ENCODE measurements at regions not wholly inside any gene's neighbourhood (a gene's known extent, or its start where the extent isn't known, plus 50 kb on each side); places are given as distances from the start of the nearest gene placed in this dataset.

GRCh38 chrX:53817548-53817947, 131.0 kb upstream of the HUWE1 start:
- Histone ChIP-seq H3K4me2 (ENCODE audit: low read length) (no peak overlapping the region), H4K20me1 (ENCODE audit: insufficient read depth, low read length) (no peaks in the 10 kb centered on the region), H3K79me2 (ENCODE audit: insufficient read depth, low read length) (no peaks in the 10 kb centered on the region), H3K4me1 (ENCODE audit: insufficient read depth, low read length) (no peaks in the 10 kb centered on the region), H2AFZ (ENCODE audit: low read depth, low read length) (no peak overlapping the region), H3K36me3 (ENCODE audit: insufficient read depth, low read length) (no peaks in the 10 kb centered on the region), H3K27me3 (ENCODE audit: insufficient read depth, low read length) (no peaks in the 10 kb centered on the region), H3K9ac (ENCODE audit: low read length) (no peak overlapping the region), H3K27ac (ENCODE audit: low read depth, low read length) (no peak overlapping the region), H3K9me3 (ENCODE audit: insufficient read depth, low read depth, low read length) (no peaks in the 10 kb centered on the region), H3K4me3 (ENCODE audit: insufficient read depth, low read depth, low read length) (no peak overlapping the region)
- H3K36me3 Mint-ChIP-seq (ENCODE audit: low read depth, unreplicated experiment), result no peaks in the 10 kb centered on the region
- no peak for DNase-seq (ENCODE audit: low read depth)
- TF ChIP-seq CTCF (IDR thresholded peaks at IDR 0.05; ENCODE audit: insufficient read depth, low read depth, low read length) (no peak), EZH2 (IDR thresholded peaks at IDR 0.05; ENCODE audit: insufficient read depth, low read length) (no peak)
- no peak for FAIRE-seq
- no peak overlapping the region for H3K4me3 Mint-ChIP-seq (ENCODE audit: unreplicated experiment)
- H3K27ac Mint-ChIP-seq (ENCODE audit: unreplicated experiment), result no peak overlapping the region
- H3K27me3 Mint-ChIP-seq (ENCODE audit: low read depth, unreplicated experiment), result no peaks in the 10 kb centered on the region
- peaks cover 6% of the 10 kb centered on the region for H3K4me1 Mint-ChIP-seq (ENCODE audit: low read depth, unreplicated experiment)
- no peaks in the 10 kb centered on the region for H3K9me3 Mint-ChIP-seq (ENCODE audit: unreplicated experiment)

- no peaks in the 10 kb centered on the region for H3K27me3 ChIP-seq (ENCODE audit: insufficient read depth, low read length)
- H3K4me3 ChIP-seq (ENCODE audit: insufficient read depth, low read depth, low read length), result no peak overlapping the region
- DNase-seq (ENCODE audit: low read depth), result no peak
- FAIRE-seq, result no peak
- H3K4me2 ChIP-seq (ENCODE audit: low read length), result no peak overlapping the region
- no peaks in the 10 kb centered on the region for H3K79me2 ChIP-seq (ENCODE audit: insufficient read depth, low read length)
- no peaks in the 10 kb centered on the region for H3K4me1 ChIP-seq (ENCODE audit: insufficient read depth, low read length)
- Mint-ChIP-seq H3K27me3 (ENCODE audit: low read depth, unreplicated experiment) (no peaks in the 10 kb centered on the region), H3K9me3 (ENCODE audit: unreplicated experiment) (no peaks in the 10 kb centered on the region), H3K4me1 (ENCODE audit: low read depth, unreplicated experiment) (peaks cover 6% of the 10 kb centered on the region), H3K36me3 (ENCODE audit: low read depth, unreplicated experiment) (no peaks in the 10 kb centered on the region), H3K4me3 (ENCODE audit: unreplicated experiment) (no peak overlapping the region), H3K27ac (ENCODE audit: unreplicated experiment) (no peak overlapping the region)
- no peak overlapping the region for H3K9ac ChIP-seq (ENCODE audit: low read length)
- no peaks in the 10 kb centered on the region for H3K36me3 ChIP-seq (ENCODE audit: insufficient read depth, low read length)
- no peak overlapping the region for H3K27ac ChIP-seq (ENCODE audit: low read depth, low read length)
- no peaks in the 10 kb centered on the region for H4K20me1 ChIP-seq (ENCODE audit: insufficient read depth, low read length)
- H2AFZ ChIP-seq (ENCODE audit: low read depth, low read length), result no peak overlapping the region
- H3K9me3 ChIP-seq (ENCODE audit: insufficient read depth, low read depth, low read length), result no peaks in the 10 kb centered on the region
- TF ChIP-seq EZH2 (IDR thresholded peaks at IDR 0.05; ENCODE audit: insufficient read depth, low read length) (no peak), CTCF (IDR thresholded peaks at IDR 0.05; ENCODE audit: insufficient read depth, low read depth, low read length) (no peak)
Measured at GRCh38 chrX:53813670-53814440, 127.3 kb upstream of the HUWE1 start.

GRCh38 chrX:53798281-53798680, 111.8 kb upstream of the HUWE1 start:
- Histone ChIP-seq H3K9ac (ENCODE audit: low read length) (no peak overlapping the region), H4K20me1 (ENCODE audit: insufficient read depth, low read length) (no peaks in the 10 kb centered on the region), H3K9me3 (ENCODE audit: insufficient read depth, low read depth, low read length) (no peaks in the 10 kb centered on the region), H3K79me2 (ENCODE audit: insufficient read depth, low read length) (no peaks in the 10 kb centered on the region), H3K4me3 (ENCODE audit: insufficient read depth, low read depth, low read length) (no peak overlapping the region), H3K4me2 (ENCODE audit: low read length) (no peak overlapping the region), H3K4me1 (ENCODE audit: insufficient read depth, low read length) (no peaks in the 10 kb centered on the region), H2AFZ (ENCODE audit: low read depth, low read length) (no peak overlapping the region), H3K27me3 (ENCODE audit: insufficient read depth, low read length) (no peaks in the 10 kb centered on the region), H3K27ac (ENCODE audit: low read depth, low read length) (no peak overlapping the region), H3K36me3 (ENCODE audit: insufficient read depth, low read length) (no peaks in the 10 kb centered on the region)
- Mint-ChIP-seq H3K27ac (ENCODE audit: unreplicated experiment) (no peak overlapping the region), H3K4me3 (ENCODE audit: unreplicated experiment) (no peak overlapping the region), H3K36me3 (ENCODE audit: low read depth, unreplicated experiment) (no peaks in the 10 kb centered on the region), H3K9me3 (ENCODE audit: unreplicated experiment) (peaks cover 2% of the 10 kb centered on the region), H3K27me3 (ENCODE audit: low read depth, unreplicated experiment) (no peaks in the 10 kb centered on the region), H3K4me1 (ENCODE audit: low read depth, unreplicated experiment) (no peaks in the 10 kb centered on the region)
- FAIRE-seq (no peak), DNase-seq (ENCODE audit: low read depth) (no peak)
- TF ChIP-seq CTCF (IDR thresholded peaks at IDR 0.05; ENCODE audit: insufficient read depth, low read depth, low read length) (no peak), EZH2 (IDR thresholded peaks at IDR 0.05; ENCODE audit: insufficient read depth, low read length) (no peak)
